Esophagus (tissue), 2 donors: ENCODE measurements at regions not wholly inside any gene's neighbourhood (a gene's known extent, or its start where the extent isn't known, plus 50 kb on each side); places are given as distances from the start of the nearest gene placed in this dataset.

ENCODE experiments used
- H3K27ac ChIP-seq, 2 donors: one replicate each; pipeline ENCODE4 v1.5.1; 2013; ENCODE audit warnings: low read depth in 2 of 2, mild to moderate bottlenecking in 2 of 2, inconsistent platforms in 1 of 2, low read length in 1 of 2, moderate library complexity in 1 of 2
- H3K27me3 ChIP-seq, 2 donors: one replicate each; pipeline ENCODE4 v1.6.1; 2013; ENCODE audit warnings: low read length in 2 of 2, control low read depth in 1 of 2, mild to moderate bottlenecking in 1 of 2; ENCODE audit not compliant: insufficient read depth in 2 of 2, control insufficient read depth in 1 of 2
- H3K36me3 ChIP-seq, 2 donors: one replicate each; pipeline ENCODE4 v1.6.1; 2013; ENCODE audit warnings: low read length in 1 of 2; ENCODE audit not compliant: control insufficient read depth in 2 of 2, insufficient read depth in 2 of 2
- H3K4me1 ChIP-seq, 2 donors: one replicate each; pipeline ENCODE4 v1.6.1; 2013; ENCODE audit warnings: low read length in 1 of 2; ENCODE audit not compliant: control insufficient read depth in 2 of 2, insufficient read depth in 2 of 2
- H3K4me3 ChIP-seq, 2 donors: one replicate each; pipeline ENCODE4 v1.5.1; 2013; ENCODE audit warnings: low read length in 2 of 2, mild to moderate bottlenecking in 2 of 2, low read depth in 1 of 2, moderate library complexity in 1 of 2
- H3K9me3 ChIP-seq, 2 donors: one replicate each; pipeline ENCODE4 v1.6.1; 2013; ENCODE audit warnings: mild to moderate bottlenecking in 2 of 2, low read depth in 1 of 2, low read length in 1 of 2, moderate library complexity in 1 of 2; ENCODE audit not compliant: control insufficient read depth in 2 of 2, insufficient read depth in 1 of 2
- WGBS, 2 donors: extraction: QIAGEN DNeasy Blood & Tissue Kit; methylation state at CpG; one replicate each; pipeline ENCODE4 v1.1.7; 2013; 5-methylcytosine and 5-hydroxymethylcytosine counted together
- donor health status: healthy with polysubstance abuse.
- donor health status: Bipolar disorder and iron deficiency.

DNA sequence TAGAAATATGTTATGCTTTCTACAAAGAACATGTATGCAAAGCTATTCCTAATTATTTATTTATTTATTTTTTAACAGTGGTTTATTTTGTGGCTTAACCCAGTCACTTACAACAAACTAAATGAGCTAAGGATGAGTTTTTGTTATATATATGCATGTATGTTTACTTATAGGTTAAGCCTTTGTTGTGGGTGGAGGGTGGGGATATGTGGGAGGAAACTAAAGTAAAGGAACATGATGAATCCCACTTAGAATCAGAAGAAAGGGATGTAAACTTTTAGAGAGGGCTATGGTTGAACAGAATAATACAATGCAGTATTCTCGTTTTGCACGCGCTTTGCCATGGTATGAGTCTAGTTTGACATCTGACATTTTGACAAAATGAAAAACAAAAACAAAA lies 321.0 kb upstream of the RUNX1 start:
- WGBS, 2 donors: 88 to 95% methylated on average over 3 of the region's 3 CpGs
- H3K36me3 ChIP-seq: no peaks in the 10 kb centered on the region

DNA sequence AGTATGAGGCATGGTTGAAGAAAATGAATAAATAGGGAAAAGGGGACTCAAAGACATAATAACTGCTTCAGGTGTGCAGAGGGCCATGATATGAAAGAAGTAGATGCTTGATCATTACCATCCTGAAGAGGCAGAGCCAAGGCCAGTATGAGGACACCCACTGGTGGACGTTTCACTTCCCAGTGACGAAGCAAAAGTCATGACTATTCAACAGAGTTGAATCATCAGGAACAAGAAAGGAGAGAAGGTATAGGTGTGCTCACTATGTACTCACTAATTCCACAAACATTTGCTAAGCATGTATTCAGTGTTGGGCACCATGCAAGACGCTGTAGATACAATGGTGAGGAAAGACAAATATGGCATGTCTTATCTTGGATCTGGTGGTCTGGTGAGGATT lies 319.2 kb upstream of the RUNX1 start:
- Histone ChIP-seq H3K27me3 (no peaks in the 10 kb centered on the region), H3K27ac (peak overlapping the region in 1 of 2 donors; percentile 58), H3K4me3 (no peak overlapping the region), H3K36me3 (no peaks in the 10 kb centered on the region), H3K4me1 (no peaks in the 10 kb centered on the region), H3K9me3 (no peaks in the 10 kb centered on the region)
- 73 to 81% methylated on average over 3 of the region's 3 CpGs for WGBS, 2 donors

More for the DNA sequence above, 321.0 kb upstream of the RUNX1 start:
- no peaks in the 10 kb centered on the region for H3K9me3 ChIP-seq
- H3K27ac ChIP-seq: no peak overlapping the region
- no peaks in the 10 kb centered on the region for H3K4me1 ChIP-seq
- H3K27me3 ChIP-seq: no peaks in the 10 kb centered on the region
- no peak overlapping the region for H3K4me3 ChIP-seq

DNA sequence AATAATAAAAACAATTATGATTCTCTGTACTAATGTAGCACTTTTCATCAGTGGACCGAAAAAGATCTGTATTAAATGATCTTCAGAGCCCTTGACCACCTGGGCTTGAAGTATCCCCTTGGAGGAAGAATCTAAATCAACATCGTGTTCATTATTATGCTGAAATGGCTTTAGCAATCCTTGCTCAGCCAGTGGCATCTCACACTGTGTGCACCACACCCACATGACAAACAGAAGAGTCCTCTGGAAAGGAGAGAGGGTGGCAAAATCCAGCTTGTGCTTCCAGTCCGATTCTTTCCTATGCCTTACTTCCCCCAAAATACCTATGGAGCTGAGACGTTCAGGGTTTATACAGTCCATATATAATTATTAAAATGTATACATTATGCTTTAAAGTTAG lies 318.5 kb upstream of the RUNX1 start:
- H3K27ac ChIP-seq: peak overlapping the region in 1 of 2 donors; percentile 55
- H3K36me3 ChIP-seq: no peaks in the 10 kb centered on the region
- H3K9me3 ChIP-seq: no peaks in the 10 kb centered on the region
- no peak overlapping the region for H3K4me3 ChIP-seq
- H3K27me3 ChIP-seq: no peaks in the 10 kb centered on the region
- WGBS, 2 donors: 63 to 68% methylated on average over 4 of the region's 4 CpGs
- no peaks in the 10 kb centered on the region for H3K4me1 ChIP-seq

DNA sequence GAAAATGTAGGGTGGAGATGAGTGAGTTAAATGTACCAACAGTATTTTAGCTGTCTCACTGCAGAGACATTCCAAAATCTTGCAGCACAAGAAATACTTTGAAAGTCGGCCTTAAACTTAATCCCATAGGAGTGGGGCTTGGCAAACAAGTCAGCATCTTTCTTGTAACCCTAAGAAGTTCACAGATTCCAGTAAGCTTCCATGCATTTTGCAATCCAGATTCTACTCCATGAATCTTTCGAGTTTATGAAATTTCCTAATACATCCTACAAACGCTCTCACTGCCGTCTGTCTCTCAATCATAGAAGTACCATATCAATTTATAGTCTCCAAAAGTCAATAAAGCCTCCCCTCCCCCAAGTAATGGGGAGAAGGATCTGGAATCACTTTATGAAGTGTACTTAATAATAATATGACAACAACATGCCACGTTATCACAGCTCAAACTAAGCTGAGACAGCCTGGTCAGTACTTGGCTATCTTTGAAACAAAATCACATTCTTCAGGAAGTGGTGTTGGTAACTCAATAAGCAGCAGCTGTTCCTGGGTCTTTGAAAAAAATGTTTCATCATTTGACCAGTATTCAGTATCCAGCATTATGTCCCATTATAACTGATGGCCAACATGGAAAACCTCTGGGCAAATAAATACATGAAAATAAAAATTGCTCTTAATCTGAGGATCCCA lies 317.4 kb upstream of the RUNX1 start:
- H3K36me3 ChIP-seq: no peaks in the 10 kb centered on the region
- H3K4me1 ChIP-seq: no peaks in the 10 kb centered on the region
- WGBS, 2 donors: 57 to 61% methylated on average over 5 of the region's 5 CpGs
- no peaks in the 10 kb centered on the region for H3K9me3 ChIP-seq
- no peak overlapping the region for H3K27ac ChIP-seq
- H3K27me3 ChIP-seq: no peaks in the 10 kb centered on the region
- H3K4me3 ChIP-seq: no peak overlapping the region

DNA sequence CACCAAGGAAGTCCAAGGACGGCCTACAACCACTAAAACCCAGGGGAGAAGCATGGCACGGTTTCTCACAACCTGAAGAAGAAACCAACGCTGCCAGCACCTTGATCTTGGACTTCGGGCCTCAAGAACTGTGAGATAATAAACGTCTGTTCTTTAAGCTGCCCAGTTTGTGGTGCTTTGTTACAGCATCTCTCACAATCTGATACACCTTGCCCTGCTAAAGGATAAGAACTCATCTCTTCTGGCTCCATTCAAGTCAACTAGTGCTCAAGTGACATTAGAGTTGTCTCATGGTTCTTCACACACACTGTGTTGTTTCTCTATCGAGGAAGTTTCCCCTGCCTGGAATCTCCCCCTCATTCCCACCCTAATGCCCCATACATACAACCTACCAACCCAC lies 314.4 kb upstream of the RUNX1 start:
- Histone ChIP-seq H3K27me3 (no peaks in the 10 kb centered on the region), H3K4me1 (peaks cover 0 to 2% of the 10 kb centered on the region in 2 donors), H3K36me3 (no peaks in the 10 kb centered on the region), H3K27ac (no peak overlapping the region), H3K9me3 (no peaks in the 10 kb centered on the region), H3K4me3 (no peak overlapping the region)
- WGBS, 2 donors: 93 to 95% methylated on average over 6 of the region's 6 CpGs

DNA sequence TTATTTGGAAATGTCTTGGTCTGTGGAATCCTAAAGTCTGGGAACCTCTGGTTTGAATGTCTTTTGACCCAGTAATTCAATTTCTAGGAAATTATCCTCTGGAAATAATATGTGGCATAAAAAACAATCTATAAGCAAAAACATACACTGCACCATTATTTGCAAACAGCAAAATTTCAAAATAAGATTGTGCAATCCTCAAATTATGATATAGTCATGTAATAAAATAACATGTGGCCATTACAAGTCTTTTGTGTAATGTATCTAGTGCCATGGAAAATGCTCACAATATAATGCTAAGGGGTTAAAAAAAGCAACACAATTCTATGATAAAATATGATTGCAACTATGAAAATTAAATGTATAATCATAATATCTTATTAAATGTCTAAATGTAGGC lies 312.9 kb upstream of the RUNX1 start:
- no peak overlapping the region for H3K4me3 ChIP-seq
- H3K27me3 ChIP-seq: no peaks in the 10 kb centered on the region
- H3K4me1 ChIP-seq: peaks cover 0 to 2% of the 10 kb centered on the region in 2 donors
- no peaks in the 10 kb centered on the region for H3K36me3 ChIP-seq
- no peaks in the 10 kb centered on the region for H3K9me3 ChIP-seq
- no peak overlapping the region for H3K27ac ChIP-seq

DNA sequence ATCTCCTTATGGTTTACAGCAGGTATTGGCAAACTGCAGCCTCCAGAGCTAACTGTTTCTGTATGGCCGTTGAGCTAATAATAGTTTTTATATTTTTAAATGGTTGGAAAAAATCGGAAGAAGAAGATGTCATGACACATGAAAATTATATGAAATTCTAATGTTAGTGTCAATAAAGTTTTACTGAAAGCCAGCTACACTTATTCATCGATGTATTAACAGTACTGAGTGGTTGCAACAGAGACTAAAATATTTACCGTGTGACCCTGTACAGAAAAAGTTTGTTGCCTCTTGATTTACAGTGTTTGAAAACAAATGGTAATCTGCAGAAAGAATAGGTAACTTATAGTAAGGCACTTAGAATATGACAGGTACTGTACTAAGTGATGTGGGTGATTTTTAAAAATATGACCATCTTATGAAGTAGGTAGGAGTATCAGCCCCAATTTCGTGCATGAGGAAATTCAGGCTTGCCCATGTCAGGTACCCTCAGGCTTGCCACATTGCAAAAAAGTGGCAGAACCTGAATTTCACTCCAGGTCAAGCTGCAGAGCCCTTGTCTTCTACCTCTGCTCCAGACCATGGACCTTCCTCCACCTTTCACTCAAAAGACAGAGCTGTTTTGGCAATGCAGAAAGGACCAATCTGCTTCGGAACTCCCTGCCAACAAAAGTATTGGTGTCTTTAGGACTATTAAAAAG lies 311.9 kb upstream of the RUNX1 start:
- Histone ChIP-seq H3K9me3 (no peaks in the 10 kb centered on the region), H3K4me3 (no peak overlapping the region), H3K27ac (no peak overlapping the region), H3K27me3 (no peaks in the 10 kb centered on the region), H3K4me1 (peaks cover 0 to 2% of the 10 kb centered on the region in 2 donors), H3K36me3 (no peaks in the 10 kb centered on the region)
- WGBS, 2 donors: 73 to 77% methylated on average over 6 of the region's 6 CpGs

GRCh38 chr21:35359076-35359475 lies 310.0 kb upstream of the RUNX1 start:
- Histone ChIP-seq H3K4me1 (peaks cover 0 to 2% of the 10 kb centered on the region in 2 donors), H3K27me3 (no peaks in the 10 kb centered on the region), H3K4me3 (no peak overlapping the region), H3K27ac (no peak overlapping the region), H3K36me3 (no peaks in the 10 kb centered on the region), H3K9me3 (no peaks in the 10 kb centered on the region)
- 77 to 87% methylated on average over 2 of the region's 2 CpGs for WGBS, 2 donors

- H3K4me3 ChIP-seq: no peak overlapping the region
- peaks cover 0 to 2% of the 10 kb centered on the region in 2 donors for H3K4me1 ChIP-seq
- no peaks in the 10 kb centered on the region for H3K27me3 ChIP-seq
- no peaks in the 10 kb centered on the region for H3K9me3 ChIP-seq
- H3K36me3 ChIP-seq: no peaks in the 10 kb centered on the region
- H3K27ac ChIP-seq: no peak overlapping the region
- WGBS, 2 donors: 74 to 76% methylated on average over 2 of the region's 2 CpGs
These were observed 308.9 kb upstream of the RUNX1 start for GRCh38 chr21:35358008-35358407.
